Panc1 (cell line): ENCODE measurements at regions not wholly inside any gene's neighbourhood (a gene's known extent, or its start where the extent isn't known, plus 50 kb on each side); places are given as distances from the start of the nearest gene placed in this dataset.

Source experiments
- ATAC-seq: fragments of 200-7000 bp; cut with Tn5 transposase; 2 replicates; pipeline ENCODE4 v1.9.1; 2020; ENCODE audit warnings: mild to moderate bottlenecking, moderate library complexity
- BruUV-seq: library from RNA; stranded (reverse); fragments of 400-500 nt; replicated peaks from 2 replicates; lab custom pipeline; 2021; lab: Mats Ljungman, UMichigan
- CTCF ChIA-PET: fragments of 300-600 bp; sonication (Branson Sonifier 250); formaldehyde crosslinking; loops from one replicate; lab custom pipeline; 2022; ENCODE audit warnings: antibody characterized with exemption; lab: Charles Lee
- POLR2A ChIA-PET: fragments of 300-600 bp; sonication (Branson Sonifier 250); formaldehyde crosslinking; loops from one replicate; lab custom pipeline; 2022; ENCODE audit warnings: antibody characterized with exemption; lab: Charles Lee
- DNase-seq: peaks from one replicate; pipeline ENCODE4 v3.0.0-alpha.2; 2010; ENCODE audit warnings: low read depth, low spot score
- H3K27ac ChIP-seq: 2 replicates; pipeline ENCODE4 v1.5.1; 2011; ENCODE audit warnings: mild to moderate bottlenecking, low read length, inconsistent platforms
- H3K27me3 ChIP-seq: fragments of 200-500 bp; sonication (Bioruptor generic); 2 replicates; pipeline ENCODE4 v1.6.0; 2014; ENCODE audit warnings: low read length, inconsistent platforms; ENCODE audit not compliant: control insufficient read depth, insufficient read depth
- H3K36me3 ChIP-seq: fragments of 200-500 bp; sonication (Bioruptor generic); 2 replicates; pipeline ENCODE4 v1.5.1; 2014; ENCODE audit warnings: inconsistent platforms, mild to moderate bottlenecking, low read length, moderate library complexity; ENCODE audit not compliant: control insufficient read depth, insufficient read depth
- H3K4me1 ChIP-seq: 2 replicates; pipeline ENCODE4 v1.5.1; 2011; ENCODE audit warnings: inconsistent platforms, mild to moderate bottlenecking, low read length, moderate library complexity; ENCODE audit not compliant: control insufficient read depth, insufficient read depth
- H3K4me3 ChIP-seq, 2 experiments: 2 replicates each; pipeline ENCODE4 v1.5.1; 2011 to 2012; ENCODE audit warnings: low read depth in 2 of 2, low read length in 2 of 2, mild to moderate bottlenecking in 2 of 2, inconsistent platforms in 1 of 2, moderate library complexity in 1 of 2
- H3K9me3 ChIP-seq: fragments of 200-500 bp; sonication (Bioruptor generic); 2 replicates; pipeline ENCODE4 v1.5.1; 2014; ENCODE audit warnings: low read depth, mild to moderate bottlenecking, inconsistent platforms, low read length, moderate library complexity; ENCODE audit not compliant: control insufficient read depth, insufficient read depth
- CTCF ChIP-seq: fragments of 450-650 bp; IDR thresholded peaks from 2 replicates; pipeline ENCODE4 v1.5.1; 2017; ENCODE audit warnings: mild to moderate bottlenecking
- POLR2AphosphoS5 ChIP-seq: IDR thresholded peaks from 2 replicates; pipeline ENCODE4 v1.6.1; 2012; ENCODE audit warnings: mild to moderate bottlenecking, low read depth, low read length, moderate library complexity
- REST ChIP-seq, 2 experiments: IDR thresholded peaks; 2 replicates each; pipeline ENCODE4 v1.6.1; 2011 to 2012; ENCODE audit warnings: low read depth in 2 of 2, control low read depth in 1 of 2, low read length in 1 of 2, mild to moderate bottlenecking in 1 of 2, moderate library complexity in 1 of 2; ENCODE audit not compliant: insufficient read depth in 1 of 2
- SIN3A ChIP-seq: IDR thresholded peaks from 2 replicates; pipeline ENCODE4 v1.6.1; 2012; ENCODE audit warnings: low read depth, mild to moderate bottlenecking, low read length, moderate library complexity, borderline replicate concordance; ENCODE audit not compliant: insufficient read depth
- TCF7L2 ChIP-seq: IDR thresholded peaks from 2 replicates; pipeline ENCODE4 v1.6.1; 2011; ENCODE audit warnings: mild to moderate bottlenecking, low read depth, low read length, inconsistent platforms
- in situ Hi-C: cut with HindIII; loops from 2 replicates; pipeline ENCODE4 v1.10.0; 2016; ENCODE audit warnings: low sequenced_read_pairs, low pct_unique_long_range_greater_than_20kb
- intact Hi-C: fragments of 100-400 bp; cut with micrococcal nuclease; formaldehyde crosslinking; loops from one replicate; pipeline ENCODE4 v1.10.0; 2022; ENCODE audit not compliant: unreplicated experiment

GRCh38 chr15:54719325-54719724 is 477.4 kb downstream of the RSL24D1 start:
- Histone ChIP-seq H3K27me3 (no peaks in the 10 kb centered on the region), H3K9me3 (no peaks in the 10 kb centered on the region; the same call in 1 of the 2 replicates), H3K4me3 (no peak overlapping the region), H3K36me3 (no peaks in the 10 kb centered on the region), H3K27ac (no peak overlapping the region), H3K4me1 (no peaks in the 10 kb centered on the region)
- no TSS peak for BruUV-seq
- intact Hi-C loops: no loop called here
- ChIA-PET CTCF (no interaction called here), POLR2A (no interaction called here)
- DNase-seq (no peak), ATAC-seq (no peak)
- no peak for TF ChIP-seq SIN3A
- TF ChIP-seq POLR2AphosphoS5: no peak
- no peak for TF ChIP-seq TCF7L2
- no peak for TF ChIP-seq REST (IDR thresholded peaks at IDR 0.05; ENCODE audit: insufficient read depth in 1 of 2, low read depth in 2 of 2, low read length in 1 of 2)
- no peak for TF ChIP-seq CTCF
- in situ Hi-C loops: no loop called here

GRCh38 chr15:54707805-54708752 is 488.7 kb downstream of the RSL24D1 start:
- in situ Hi-C loops (no loop called here), intact Hi-C loops (no loop called here)
- Histone ChIP-seq H3K4me1 (no peaks in the 10 kb centered on the region), H3K9me3 (no peaks in the 10 kb centered on the region), H3K27ac (no peak overlapping the region), H3K36me3 (no peaks in the 10 kb centered on the region), H3K4me3 (no peak overlapping the region; a peak in 1 of 4 replicates), H3K27me3 (no peaks in the 10 kb centered on the region)
- no TSS peak for BruUV-seq
- ChIA-PET CTCF (no interaction called here), POLR2A (no interaction called here)
- no peak for ATAC-seq
- no peak for DNase-seq
- TF ChIP-seq POLR2AphosphoS5 (no peak), TCF7L2 (no peak), REST (IDR thresholded peaks at IDR 0.05; ENCODE audit: insufficient read depth in 1 of 2, low read depth in 2 of 2, low read length in 1 of 2) (no peak), CTCF (no peak), SIN3A (no peak)
